Endothelial cell of umbilical vein (primary cell): ENCODE measurements at regions not wholly inside any gene's neighbourhood (a gene's known extent, or its start where the extent isn't known, plus 50 kb on each side); places are given as distances from the start of the nearest gene placed in this dataset.

ENCODE experiments used
- BruUV-seq: library from RNA; stranded (reverse); fragments of 400-500 nt; replicated peaks from 2 replicates; lab custom pipeline; 2021; lab: Mats Ljungman, UMichigan
- CTCF ChIA-PET: fragments of 300-600, 350-600 bp; sonication (Branson Sonifier 250); formaldehyde crosslinking; loops from one replicate; lab custom pipeline; 2021; ENCODE audit warnings: antibody characterized with exemption, inconsistent platforms; lab: Charles Lee
- POLR2A ChIA-PET: fragments of 300-600, 350-600 bp; sonication (Branson Sonifier 250); formaldehyde crosslinking; loops from one replicate; lab custom pipeline; 2021; ENCODE audit warnings: antibody characterized with exemption, inconsistent platforms; lab: Charles Lee
- DNase-seq: peaks from one replicate; pipeline ENCODE4 v3.0.0-alpha.2; 2011; ENCODE audit warnings: low read depth, low spot score
- FAIRE-seq: peaks from 2 replicates; lab custom pipeline; 2011; peaks lifted over from hg19 to GRCh38; lab: Jason Lieb, UNC
- H2AFZ ChIP-seq: 2 replicates; pipeline ENCODE4 v1.6.0; 2012; ENCODE audit warnings: low read depth, low read length, control low read depth, inconsistent platforms
- H3K27ac ChIP-seq: 2 replicates; pipeline ENCODE4 v1.5.1; 2011; ENCODE audit warnings: low read depth, mild to moderate bottlenecking, control low read depth, low read length, moderate library complexity; ENCODE audit not compliant: insufficient read depth
- H3K27me3 ChIP-seq, 2 experiments: 2 replicates each; pipeline versions ENCODE4 v1.6.0 to v1.6.1; 2011; ENCODE audit warnings: low read length in 2 of 2, mixed read lengths in 1 of 2; ENCODE audit not compliant: control insufficient read depth in 2 of 2, insufficient read depth in 2 of 2
- H3K36me3 ChIP-seq, 2 experiments: 2 replicates in 1 of 2; 3 replicates in 1 of 2; pipeline ENCODE4 v1.5.1; 2011; ENCODE audit warnings: low read length in 2 of 2, mild to moderate bottlenecking in 1 of 2, moderate library complexity in 1 of 2; ENCODE audit not compliant: control insufficient read depth in 2 of 2, insufficient read depth in 2 of 2; ENCODE audit errors: extremely low read depth in 1 of 2
- H3K4me1 ChIP-seq: 3 replicates; pipeline ENCODE4 v1.5.1; 2011; ENCODE audit warnings: mild to moderate bottlenecking, low read length; ENCODE audit not compliant: control insufficient read depth, insufficient read depth; ENCODE audit errors: extremely low read depth
- H3K4me2 ChIP-seq: 2 replicates; pipeline ENCODE4 v1.6.1; 2011; ENCODE audit warnings: low read length, control low read depth, mixed read lengths; ENCODE audit not compliant: insufficient read depth
- H3K4me3 ChIP-seq, 3 experiments: fragments of 200-600 bp in 1 of 3; sonication (generic), shearing (Covaris generic) in 1 of 3; replicated peaks in 1 of 3; 2 replicates each; pipeline ENCODE4 v1.5.1; 2011 to 2016; ENCODE audit warnings: control low read depth in 3 of 3, low read length in 3 of 3, mild to moderate bottlenecking in 2 of 3, inconsistent platforms in 1 of 3, low read depth in 1 of 3, moderate library complexity in 1 of 3; ENCODE audit not compliant: insufficient read depth in 1 of 3
- H3K79me2 ChIP-seq: 2 replicates; pipeline ENCODE4 v1.6.0; 2012; ENCODE audit warnings: low read length, inconsistent platforms; ENCODE audit not compliant: control insufficient read depth, insufficient read depth
- H3K9ac ChIP-seq: replicated peaks from 2 replicates; pipeline ENCODE3; 2011; ENCODE audit warnings: low read length, control low read depth; ENCODE audit not compliant: insufficient read depth; ENCODE audit errors: extremely low read depth
- H3K9me1 ChIP-seq: replicated peaks from 3 replicates; pipeline ENCODE4 v1.6.0; 2011; ENCODE audit warnings: mild to moderate bottlenecking, low read length; ENCODE audit not compliant: control insufficient read depth, insufficient read depth; ENCODE audit errors: extremely low read depth
- H3K9me3 ChIP-seq: replicated peaks from 2 replicates; pipeline ENCODE4 v1.5.1; 2012; ENCODE audit warnings: low read length, inconsistent platforms; ENCODE audit not compliant: control insufficient read depth, insufficient read depth
- H4K20me1 ChIP-seq: replicated peaks from 2 replicates; pipeline ENCODE3; 2011; ENCODE audit warnings: mild to moderate bottlenecking, low read length; ENCODE audit not compliant: control insufficient read depth, insufficient read depth; ENCODE audit errors: extremely low read depth
- EZH2 ChIP-seq: IDR thresholded peaks from 2 replicates; pipeline ENCODE4 v1.6.1; 2012; ENCODE audit warnings: borderline replicate concordance, low read depth, mild to moderate bottlenecking, moderate library complexity, low read length, inconsistent platforms; ENCODE audit not compliant: severe bottlenecking
- JUN ChIP-seq: IDR thresholded peaks from 2 replicates; pipeline ENCODE4 v1.6.1; 2011; ENCODE audit warnings: borderline replicate concordance, low read depth; ENCODE audit not compliant: insufficient read length, insufficient read depth
- MYC ChIP-seq: IDR thresholded peaks from one replicate; pipeline ENCODE4 v1.6.1; 2011; ENCODE audit warnings: mild to moderate bottlenecking, low read depth, low read length
- POLR2A ChIP-seq: IDR thresholded peaks from 2 replicates; pipeline ENCODE4 v1.6.1; 2012; ENCODE audit warnings: low read depth, mild to moderate bottlenecking, control low read depth, low read length
- POLR2AphosphoS5 ChIP-seq: IDR thresholded peaks from 2 replicates; pipeline ENCODE4 v1.6.1; 2012; ENCODE audit warnings: low read depth, mild to moderate bottlenecking, control low read depth, low read length, moderate library complexity; ENCODE audit not compliant: insufficient read depth
- dilution Hi-C: fragments of 300-500 bp; cut with MboI; formaldehyde crosslinking; loops from one replicate; pipeline ENCODE4 v1.15.0; 2019; ENCODE audit warnings: low sequenced_read_pairs; ENCODE audit not compliant: extremely low pct_ligation_motif_present
- intact Hi-C: fragments of 100-400 bp; cut with micrococcal nuclease; formaldehyde crosslinking; loops from one replicate; pipeline ENCODE4 v1.10.0; 2022
- TF ChIP-seq, protein P1 (sequence below): IDR thresholded peaks from 2 replicates; pipeline ENCODE4 v1.6.1; 2011; ENCODE audit not compliant: insufficient read depth, insufficient read length

DNA sequence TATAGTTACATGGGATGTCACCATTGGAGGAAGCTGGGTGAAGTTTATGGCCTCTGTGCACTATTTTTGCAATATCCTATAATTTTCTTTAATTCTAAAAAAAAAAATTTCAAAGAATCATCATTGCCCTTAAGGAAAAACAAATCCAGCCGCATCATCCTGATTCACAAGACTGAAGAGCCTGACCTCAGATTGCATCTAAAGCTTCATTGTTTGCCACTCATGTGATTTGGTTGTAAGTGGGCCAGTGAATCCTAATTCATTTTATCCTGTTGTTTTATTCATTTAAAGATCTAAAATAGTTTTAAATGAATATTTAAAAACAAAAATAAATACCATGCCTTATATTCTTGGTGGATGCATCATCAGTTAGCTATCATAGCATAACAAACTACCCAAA is 504.5 kb downstream of the TBC1D4 start:
- no peaks in the 10 kb centered on the region for H3K9me1 ChIP-seq
- no TSS peak for BruUV-seq

DNA sequence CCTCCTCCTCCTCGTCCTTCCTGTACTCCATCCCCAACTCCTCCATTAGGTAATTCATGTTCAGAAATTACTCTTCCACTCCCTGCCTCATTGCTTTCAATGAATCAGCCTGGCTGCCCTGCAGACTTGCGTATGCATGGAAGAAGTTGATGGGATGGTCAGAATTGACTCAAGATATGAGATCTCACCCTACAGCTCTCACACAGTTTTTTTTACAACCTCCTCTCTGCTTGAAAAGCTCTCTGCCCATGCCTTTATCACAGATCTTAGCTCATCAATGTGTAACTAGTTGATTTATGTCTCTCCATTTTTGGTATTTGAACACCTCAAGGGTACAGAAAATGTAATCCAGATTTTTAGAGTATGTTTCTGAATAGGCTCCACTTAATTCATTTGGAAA is 506.9 kb downstream of the TBC1D4 start:
- FAIRE-seq, result no peak
- TF ChIP-seq POLR2AphosphoS5 (no peak), JUN (no peak), POLR2A (no peak)
- no peaks in the 10 kb centered on the region for H3K9me3 ChIP-seq
- dilution Hi-C loops (no loop called here), intact Hi-C loops (no loop called here)
- H3K4me2 ChIP-seq, result no peak overlapping the region
- H2AFZ ChIP-seq, result no peak overlapping the region
- H3K27ac ChIP-seq, result no peak overlapping the region
- H3K4me3 ChIP-seq, result no peak overlapping the region
- no peaks in the 10 kb centered on the region for H3K4me1 ChIP-seq
- no peaks in the 10 kb centered on the region for H3K79me2 ChIP-seq
- ChIA-PET CTCF (no interaction called here), POLR2A (no interaction called here)
- BruUV-seq, result no TSS peak
- H4K20me1 ChIP-seq, result no peaks in the 10 kb centered on the region
- no peak for DNase-seq
- no peaks in the 10 kb centered on the region for H3K9me1 ChIP-seq
- H3K9ac ChIP-seq, result no peak overlapping the region
- H3K36me3 ChIP-seq, result no peaks in the 10 kb centered on the region
- H3K27me3 ChIP-seq, result peaks cover 2 to 10% of the 10 kb centered on the region in 2 experiments

More for the DNA sequence above, 504.5 kb downstream of the TBC1D4 start:
- Histone ChIP-seq H3K27ac (no peak overlapping the region), H3K27me3 (peaks cover 0 to 4% of the 10 kb centered on the region in 2 experiments), H3K4me3 (no peak overlapping the region), H3K9ac (no peak overlapping the region), H3K4me2 (no peak overlapping the region), H2AFZ (no peak overlapping the region), H3K36me3 (no peaks in the 10 kb centered on the region), H3K79me2 (no peaks in the 10 kb centered on the region), H4K20me1 (no peaks in the 10 kb centered on the region), H3K4me1 (no peaks in the 10 kb centered on the region), H3K9me3 (no peaks in the 10 kb centered on the region)
- ChIA-PET POLR2A (no interaction called here), CTCF (no interaction called here)
- no peak for FAIRE-seq
- intact Hi-C loops, result no loop called here
- dilution Hi-C loops, result no loop called here
- TF ChIP-seq EZH2 (no peak), MYC (no peak), POLR2AphosphoS5 (no peak)
- TF ChIP-seq, protein P1, sequence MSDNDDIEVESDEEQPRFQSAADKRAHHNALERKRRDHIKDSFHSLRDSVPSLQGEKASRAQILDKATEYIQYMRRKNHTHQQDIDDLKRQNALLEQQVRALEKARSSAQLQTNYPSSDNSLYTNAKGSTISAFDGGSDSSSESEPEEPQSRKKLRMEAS, result no peak
- no peak for DNase-seq
